Dedifferentiated amniotic fluid mesenchymal stem cell (primary cell): ENCODE measurements at regions not wholly inside any gene's neighbourhood (a gene's known extent, or its start where the extent isn't known, plus 50 kb on each side); places are given as distances from the start of the nearest gene placed in this dataset.
"Not testable (repeated sequence)": the region's sequence is repeated elsewhere in the genome, so short reads cannot be mapped to it uniquely, and the experiment has no call there.

Source experiments
- DNase-seq: peaks from one replicate; pipeline ENCODE4 v3.0.0-alpha.2; 2016; ENCODE audit errors: extremely low spot score

- no peak for DNase-seq
Observed at GRCh38 chr2:147607379-147607778, 237.4 kb upstream of the ACVR2A start.

- no peak for DNase-seq
Observed at GRCh38 chr2:147603876-147604275, 241.0 kb upstream of the ACVR2A start.

- DNase-seq: no peak
Observed at GRCh38 chr2:147603447-147603846, 241.4 kb upstream of the ACVR2A start.

DNA sequence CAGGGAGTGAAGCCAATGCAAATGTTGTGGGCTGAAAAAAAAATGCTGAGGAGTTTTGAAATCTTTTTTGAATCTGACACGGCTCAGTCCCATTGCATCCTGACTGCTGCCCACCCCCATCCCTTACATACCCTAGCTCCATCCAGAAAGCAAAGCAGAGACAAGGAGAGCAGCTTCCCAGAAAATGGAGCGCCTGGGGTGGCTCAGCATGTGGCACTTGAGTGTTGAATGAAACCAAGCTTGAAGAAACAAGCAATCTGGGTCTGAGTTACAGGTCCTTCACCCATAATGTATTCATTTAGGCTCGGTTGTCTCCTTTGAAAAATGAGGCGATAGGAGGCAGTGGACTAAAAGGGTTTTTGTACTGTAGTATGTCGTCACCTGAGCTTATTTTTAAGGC, 244.2 kb upstream of the ACVR2A start:
- DNase-seq: no peak

DNA sequence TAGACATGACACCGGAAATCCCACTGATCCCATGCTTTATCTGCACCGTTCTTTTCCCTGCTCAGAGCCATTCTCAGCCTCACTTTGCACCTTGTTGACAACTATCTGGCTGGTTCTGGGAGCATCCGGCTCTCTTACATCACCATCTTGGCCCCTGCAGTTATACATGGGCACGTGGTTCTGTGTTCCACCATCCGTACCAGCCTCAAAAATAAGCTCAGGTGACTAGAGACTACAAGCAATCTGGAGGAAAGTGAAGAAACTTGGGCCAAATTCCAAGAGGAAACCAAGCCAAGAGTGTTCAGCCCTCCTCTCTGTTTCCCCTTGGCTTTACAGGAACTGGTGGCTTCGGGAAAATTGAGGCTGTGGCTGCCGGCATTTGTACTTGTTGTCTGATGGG, 244.6 kb upstream of the ACVR2A start:
- no peak for DNase-seq

GRCh38 chr2:147595200-147595599, 249.6 kb upstream of the ACVR2A start:
- DNase-seq: no peak

GRCh38 chr2:147594038-147594437, 250.8 kb upstream of the ACVR2A start:
- DNase-seq: no peak

- DNase-seq: not testable (repeated sequence)
Observed at GRCh38 chr2:147592784-147593183, 252.0 kb upstream of the ACVR2A start.

GRCh38 chr2:147589127-147589526, 255.7 kb upstream of the ACVR2A start:
- DNase-seq: no peak

- DNase-seq: no peak
Observed at GRCh38 chr2:147588191-147588590, 256.6 kb upstream of the ACVR2A start.

DNA sequence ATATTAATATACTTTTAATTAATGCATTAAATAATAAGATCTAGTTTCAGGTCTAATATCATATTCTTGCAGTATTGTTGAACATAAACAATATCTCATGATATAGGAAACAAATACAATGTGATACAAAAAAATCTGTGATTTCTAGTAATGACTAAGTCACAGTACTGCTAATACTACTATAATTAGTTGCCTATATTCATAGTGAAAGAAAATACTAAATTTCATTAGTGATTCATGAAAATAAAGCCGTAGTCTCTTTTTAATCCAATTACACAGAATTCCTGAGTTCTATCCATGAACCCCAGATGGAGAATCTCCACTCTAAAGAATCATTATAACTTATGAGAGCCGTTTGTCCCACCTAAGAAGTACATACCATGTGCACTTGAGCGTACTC, 266.3 kb upstream of the ACVR2A start:
- DNase-seq: no peak

DNA sequence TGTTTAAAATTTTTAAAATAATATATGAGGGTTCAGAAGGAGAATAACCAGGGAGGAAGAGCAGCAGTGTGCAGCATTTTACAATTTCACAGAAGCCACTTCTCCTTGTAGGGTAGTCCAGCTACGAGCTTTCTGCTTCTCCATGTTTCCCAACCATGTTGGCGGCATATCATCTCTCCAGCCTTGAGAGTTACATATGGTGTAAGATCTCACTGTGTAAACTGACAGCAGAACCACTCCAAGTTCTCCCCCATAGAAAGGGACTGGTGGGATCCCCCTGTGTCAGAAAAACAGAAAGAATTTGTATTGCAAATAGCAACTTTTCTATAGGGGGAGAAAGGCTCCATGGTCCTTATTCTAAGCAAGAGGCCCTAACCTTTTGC, 266.8 kb upstream of the ACVR2A start:
- DNase-seq: no peak

GRCh38 chr2:147577323-147577997, 267.4 kb upstream of the ACVR2A start:
- DNase-seq: no peak

DNA sequence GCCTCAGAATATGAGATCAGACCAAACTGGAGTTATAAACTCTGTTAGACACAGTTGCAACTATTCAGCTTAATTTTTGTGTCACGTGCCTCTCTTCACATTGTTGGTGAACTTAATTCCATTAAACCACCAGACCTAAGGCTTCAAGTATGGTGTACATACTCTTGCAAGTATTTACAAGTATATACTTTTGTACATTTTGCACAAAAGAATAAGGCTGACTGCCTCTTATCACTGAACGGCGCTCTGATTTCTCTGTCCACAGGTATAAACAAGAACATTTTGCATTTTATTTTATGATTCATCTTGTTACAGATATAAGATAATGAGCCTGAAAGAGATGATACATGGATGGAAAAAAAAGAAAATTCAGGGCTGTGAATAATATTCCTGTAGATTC, 269.7 kb upstream of the ACVR2A start:
- DNase-seq: no peak

GRCh38 chr2:147572622-147573021, 272.2 kb upstream of the ACVR2A start:
- DNase-seq: no peak

DNA sequence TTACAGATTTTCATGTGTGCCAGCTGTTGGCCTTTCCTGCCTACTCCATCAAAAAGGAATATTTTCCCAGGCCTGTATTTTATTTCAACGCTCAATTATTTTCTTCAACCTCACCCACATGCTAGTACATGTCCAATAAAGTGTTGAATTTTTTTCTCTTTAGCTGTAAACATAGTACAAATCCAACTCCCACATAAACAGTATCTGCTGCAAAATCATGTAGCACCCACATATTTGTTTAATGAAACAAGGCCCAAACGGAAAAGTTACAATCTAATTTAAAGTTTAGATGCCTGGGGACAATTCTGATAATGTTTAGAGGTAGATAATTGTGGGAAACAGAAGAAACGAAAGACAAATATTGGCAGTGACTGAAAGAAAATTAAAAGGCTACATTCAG, 275.4 kb upstream of the ACVR2A start:
- DNase-seq: no peak

DNA sequence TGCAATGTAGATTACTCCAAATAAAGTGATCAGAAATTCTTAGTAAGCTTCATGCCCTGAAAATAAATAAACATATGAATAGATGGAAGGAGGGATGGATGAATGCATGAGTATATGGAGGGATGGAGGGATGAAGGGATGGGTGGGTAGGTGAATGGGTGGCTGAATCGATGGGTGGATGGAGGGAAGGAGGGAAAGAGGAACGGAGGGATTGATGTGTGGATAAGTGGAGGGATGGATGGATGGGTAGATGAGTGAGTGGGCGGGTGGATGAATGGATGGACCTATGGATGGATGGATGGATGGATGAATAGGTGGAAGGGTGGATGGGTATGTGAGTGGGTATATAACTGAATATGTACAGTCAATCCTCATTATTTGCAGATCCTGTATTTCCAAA, 276.7 kb upstream of the ACVR2A start:
- no peak for DNase-seq

- DNase-seq: no peak
Observed at GRCh38 chr2:147567136-147567535, 277.7 kb upstream of the ACVR2A start.

GRCh38 chr2:147560810-147561535, 283.9 kb upstream of the ACVR2A start:
- DNase-seq: no peak

- DNase-seq: no peak
Observed at GRCh38 chr2:147559070-147559725, 285.6 kb upstream of the ACVR2A start.

- no peak for DNase-seq
Observed at GRCh38 chr2:147558620-147559019, 286.2 kb upstream of the ACVR2A start.

GRCh38 chr2:147554521-147555107, 290.2 kb upstream of the ACVR2A start:
- no peak for DNase-seq

- no peak for DNase-seq
Observed at GRCh38 chr2:147553775-147554271, 291.0 kb upstream of the ACVR2A start.
